Tibial artery (tissue), 4 donors: ENCODE measurements at regions not wholly inside any gene's neighbourhood (a gene's known extent, or its start where the extent isn't known, plus 50 kb on each side); places are given as distances from the start of the nearest gene placed in this dataset.

Source experiments
- DNase-seq, 2 donors: peaks; one replicate each; pipeline ENCODE4 v3.0.0-alpha.2; 2019
- H3K27ac ChIP-seq, 2 donors: fragments of 200-600 bp; sonication (generic) in 1 of 2; 1 replicate in 1 of 2; 2 replicates in 1 of 2; pipeline ENCODE4 v1.5.1; 2018 to 2019; ENCODE audit warnings: mild to moderate bottlenecking in 1 of 2
- H3K27me3 ChIP-seq, 2 donors: fragments of 200-600 bp; sonication (generic) in 1 of 2; one replicate each; pipeline versions ENCODE4 v1.5.1 to v1.6.0; 2016 to 2019
- H3K36me3 ChIP-seq, 3 donors: fragments of 200-600 bp; sonication (generic) in 2 of 3; one replicate each; pipeline ENCODE4 v1.5.1; 2016 to 2019; ENCODE audit warnings: mild to moderate bottlenecking in 2 of 3
- H3K4me1 ChIP-seq, 4 donors: fragments of 200-600 bp; sonication (generic) in 2 of 4; 1 replicate in 3 of 4; 2 replicates in 1 of 4; pipeline ENCODE4 v1.5.1; 2016 to 2019
- H3K4me3 ChIP-seq, 2 donors: fragments of 200-600 bp; sonication (generic) in 1 of 2; 1 replicate in 1 of 2; 2 replicates in 1 of 2; pipeline ENCODE4 v1.5.1; 2018 to 2019; ENCODE audit warnings: mild to moderate bottlenecking in 2 of 2
- H3K9me3 ChIP-seq, 3 donors: fragments of 200-600 bp; sonication (generic) in 1 of 3; one replicate each; pipeline ENCODE4 v1.5.1; 2016 to 2019
- intact Hi-C: fragments of 100-400 bp; cut with DNase I; formaldehyde crosslinking; loops from one replicate; pipeline ENCODE4 v1.15.0; 2023; ENCODE audit warnings: low total_unique reads
- TF ChIP-seq, protein P1 (sequence below), 2 experiments: fragments of 200-600 bp in 1 of 2; fragments of 450-650 bp in 1 of 2; IDR thresholded peaks; one replicate each; pipeline ENCODE4 v1.5.1; 2017 to 2019; ENCODE audit warnings: antibody characterized with exemption in 2 of 2, mild to moderate bottlenecking in 1 of 2, moderate library complexity in 1 of 2

DNA sequence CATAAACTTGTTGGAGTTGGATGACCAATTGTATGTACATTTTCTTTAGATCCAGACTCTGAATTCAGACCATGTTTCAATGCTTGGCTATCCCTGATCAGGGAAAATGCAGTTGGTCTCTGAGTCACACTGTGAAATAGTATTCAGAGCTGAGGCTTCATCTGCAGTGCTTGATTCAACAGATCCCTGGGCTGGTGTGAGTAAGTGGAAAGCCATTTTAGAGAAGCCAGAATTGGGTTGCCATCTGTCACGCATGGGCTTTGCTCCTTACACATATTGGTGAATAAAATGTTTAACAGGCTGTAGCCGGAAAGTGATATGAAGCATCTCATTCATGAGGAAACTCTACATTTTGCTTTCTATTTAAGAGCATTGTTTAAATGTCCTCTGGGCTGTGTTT is 50.0 kb upstream of the ACYP2 start:
- H3K36me3 ChIP-seq, result no peaks in the 10 kb centered on the region
- no peaks in the 10 kb centered on the region for H3K9me3 ChIP-seq
- H3K27me3 ChIP-seq, result no peaks in the 10 kb centered on the region
- H3K4me3 ChIP-seq, result no peak overlapping the region
- TF ChIP-seq, protein P1, sequence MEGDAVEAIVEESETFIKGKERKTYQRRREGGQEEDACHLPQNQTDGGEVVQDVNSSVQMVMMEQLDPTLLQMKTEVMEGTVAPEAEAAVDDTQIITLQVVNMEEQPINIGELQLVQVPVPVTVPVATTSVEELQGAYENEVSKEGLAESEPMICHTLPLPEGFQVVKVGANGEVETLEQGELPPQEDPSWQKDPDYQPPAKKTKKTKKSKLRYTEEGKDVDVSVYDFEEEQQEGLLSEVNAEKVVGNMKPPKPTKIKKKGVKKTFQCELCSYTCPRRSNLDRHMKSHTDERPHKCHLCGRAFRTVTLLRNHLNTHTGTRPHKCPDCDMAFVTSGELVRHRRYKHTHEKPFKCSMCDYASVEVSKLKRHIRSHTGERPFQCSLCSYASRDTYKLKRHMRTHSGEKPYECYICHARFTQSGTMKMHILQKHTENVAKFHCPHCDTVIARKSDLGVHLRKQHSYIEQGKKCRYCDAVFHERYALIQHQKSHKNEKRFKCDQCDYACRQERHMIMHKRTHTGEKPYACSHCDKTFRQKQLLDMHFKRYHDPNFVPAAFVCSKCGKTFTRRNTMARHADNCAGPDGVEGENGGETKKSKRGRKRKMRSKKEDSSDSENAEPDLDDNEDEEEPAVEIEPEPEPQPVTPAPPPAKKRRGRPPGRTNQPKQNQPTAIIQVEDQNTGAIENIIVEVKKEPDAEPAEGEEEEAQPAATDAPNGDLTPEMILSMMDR (IDR thresholded peaks at IDR 0.05), result no peak
- H3K4me1 ChIP-seq, result no peaks in the 10 kb centered on the region
- DNase-seq, result no peak
- intact Hi-C loops, result no loop called here
- no peak overlapping the region for H3K27ac ChIP-seq

DNA sequence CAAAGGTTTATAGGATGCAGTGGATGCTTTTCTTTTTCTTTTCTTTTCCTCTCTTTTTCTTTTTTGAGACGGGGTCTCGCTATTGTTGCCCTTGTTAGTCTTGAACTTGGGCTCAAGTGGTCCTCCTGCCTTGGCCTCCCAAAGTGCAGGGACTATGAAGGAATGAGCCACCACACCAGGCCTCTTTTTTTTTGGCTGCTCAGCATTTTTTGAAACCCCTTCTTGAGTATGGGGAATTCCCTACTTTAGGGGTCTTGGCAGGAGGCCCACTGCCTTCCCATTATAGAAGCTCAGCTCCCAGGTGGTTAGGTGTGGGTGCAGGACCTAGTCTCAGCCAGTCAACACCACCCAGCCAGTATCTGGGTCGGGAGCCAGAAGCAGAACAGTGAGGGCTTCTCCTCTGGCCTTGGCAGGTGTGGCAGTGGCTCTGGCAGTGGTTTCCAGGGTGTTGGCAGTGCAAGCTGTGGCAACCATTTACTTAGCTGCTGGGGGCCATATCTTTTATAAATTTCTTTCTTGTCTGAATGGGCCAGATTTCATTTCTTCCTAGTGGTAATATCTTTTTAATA is 51.4 kb upstream of the ACYP2 start:
- Histone ChIP-seq H3K9me3 (no peaks in the 10 kb centered on the region), H3K4me1 (no peaks in the 10 kb centered on the region), H3K27ac (no peak overlapping the region), H3K27me3 (no peaks in the 10 kb centered on the region), H3K4me3 (no peak overlapping the region), H3K36me3 (no peaks in the 10 kb centered on the region)
- intact Hi-C loops, result no loop called here
- TF ChIP-seq, protein P1 (IDR thresholded peaks at IDR 0.05), result no peak
- no peak for DNase-seq

DNA sequence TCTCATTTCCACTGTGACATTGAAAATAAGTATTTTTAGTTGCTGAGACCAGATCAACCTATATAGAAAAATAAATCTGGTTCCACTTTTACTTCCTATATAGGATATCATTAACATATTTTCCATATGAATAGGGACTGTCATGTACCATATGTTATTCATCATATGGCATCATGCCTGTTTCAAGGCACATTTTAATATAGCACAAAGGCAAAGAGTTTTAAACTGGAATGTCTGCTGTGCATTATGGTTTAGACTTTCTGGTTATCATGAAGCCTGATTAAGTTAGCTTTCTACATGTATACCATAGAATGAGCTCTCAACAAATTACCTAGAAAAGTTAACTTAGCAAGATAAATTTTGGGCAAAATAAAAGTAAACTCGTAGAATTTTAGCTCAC is 53.0 kb upstream of the ACYP2 start:
- Histone ChIP-seq H3K27me3 (no peaks in the 10 kb centered on the region), H3K4me1 (no peaks in the 10 kb centered on the region), H3K9me3 (no peaks in the 10 kb centered on the region), H3K36me3 (no peaks in the 10 kb centered on the region), H3K4me3 (no peak overlapping the region), H3K27ac (no peak overlapping the region)
- DNase-seq, result no peak
- TF ChIP-seq, protein P1 (IDR thresholded peaks at IDR 0.05), result no peak
- intact Hi-C loops, result no loop called here

DNA sequence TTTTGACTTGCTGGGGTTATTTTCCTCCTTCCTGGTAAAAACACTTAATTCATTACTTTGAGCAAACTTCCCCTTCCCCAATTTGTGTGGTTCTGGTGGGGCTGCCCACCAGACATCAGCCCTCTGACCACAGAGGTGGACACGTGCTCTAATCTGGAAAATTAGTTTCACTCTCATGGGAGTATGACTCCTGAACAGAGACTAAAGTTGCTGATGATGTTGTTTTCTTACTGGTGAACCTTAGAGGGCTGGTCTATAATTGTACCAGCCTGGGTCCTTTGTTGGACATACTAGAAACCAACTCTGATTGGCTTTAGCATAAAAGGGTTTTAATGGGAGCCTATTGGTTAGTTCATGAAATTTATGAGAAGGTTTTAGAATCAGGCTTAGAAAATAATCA is 54.1 kb upstream of the ACYP2 start:
- intact Hi-C loops, result no loop called here
- no peaks in the 10 kb centered on the region for H3K36me3 ChIP-seq
- no peaks in the 10 kb centered on the region for H3K9me3 ChIP-seq
- no peak overlapping the region for H3K4me3 ChIP-seq
- no peaks in the 10 kb centered on the region for H3K27me3 ChIP-seq
- TF ChIP-seq, protein P1 (IDR thresholded peaks at IDR 0.05), result no peak
- no peak overlapping the region for H3K27ac ChIP-seq
- DNase-seq, result no peak
- no peaks in the 10 kb centered on the region for H3K4me1 ChIP-seq

DNA sequence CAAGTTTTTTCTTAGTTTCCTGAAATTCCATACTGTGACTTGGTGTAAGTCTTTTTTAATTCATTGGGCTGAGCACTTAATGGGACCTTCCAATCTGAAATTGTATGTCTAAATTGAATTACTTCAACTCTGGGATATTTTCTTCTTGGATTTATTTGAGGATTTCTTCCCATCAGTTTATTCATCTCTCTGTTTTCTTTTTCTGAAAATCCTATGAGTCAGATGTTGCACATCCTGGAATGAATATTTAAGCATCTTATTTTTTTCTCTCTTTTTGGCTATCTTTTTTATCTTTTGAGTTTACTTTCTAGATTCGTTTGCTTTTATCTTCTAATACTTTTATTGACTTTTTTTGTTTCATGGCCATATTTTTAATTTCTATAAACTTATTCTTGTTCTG is 55.4 kb upstream of the ACYP2 start:
- Histone ChIP-seq H3K27me3 (no peaks in the 10 kb centered on the region), H3K27ac (no peak overlapping the region), H3K4me3 (no peak overlapping the region), H3K9me3 (no peaks in the 10 kb centered on the region), H3K4me1 (peaks cover 0 to 3% (median 1%) of the 10 kb centered on the region in 4 donors), H3K36me3 (no peaks in the 10 kb centered on the region)
- no peak for DNase-seq
- intact Hi-C loops, result no loop called here
- TF ChIP-seq, protein P1 (IDR thresholded peaks at IDR 0.05), result no peak

DNA sequence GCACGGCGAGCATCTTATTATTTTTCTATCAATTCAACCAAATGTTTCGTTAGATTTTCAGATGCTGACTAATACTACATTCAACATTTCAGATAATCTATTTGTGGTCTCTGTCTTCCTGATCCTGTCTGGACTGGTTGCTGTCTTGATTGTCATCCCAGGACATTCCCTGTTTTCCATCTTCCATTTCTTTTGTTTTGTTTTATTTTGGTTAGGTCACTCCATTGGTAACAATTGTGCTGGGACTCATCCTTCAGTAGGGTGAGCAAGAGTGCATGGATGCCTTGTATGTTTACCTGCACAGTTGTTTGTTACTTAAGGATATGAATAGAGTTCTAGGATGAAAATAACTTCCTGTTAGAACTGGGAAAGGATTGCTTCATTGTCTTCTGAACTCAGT is 55.9 kb upstream of the ACYP2 start:
- TF ChIP-seq, protein P1 (IDR thresholded peaks at IDR 0.05), result no peak
- Histone ChIP-seq H3K27me3 (no peaks in the 10 kb centered on the region), H3K27ac (no peak overlapping the region), H3K36me3 (no peaks in the 10 kb centered on the region), H3K9me3 (no peaks in the 10 kb centered on the region), H3K4me3 (no peak overlapping the region), H3K4me1 (peaks cover 0 to 8% (median 3%) of the 10 kb centered on the region in 4 donors)
- intact Hi-C loops, result no loop called here
- DNase-seq, result no peak
